HG02884 (cell line): ENCODE measurements at regions not wholly inside any gene's neighbourhood (a gene's known extent, or its start where the extent isn't known, plus 50 kb on each side); places are given as distances from the start of the nearest gene placed in this dataset.
A peak's percentile ranks its signal among the peaks of the same experiment; 100 is the strongest.

Experiments used
- ATAC-seq: cut with Tn5 transposase; IDR thresholded peaks from one replicate; pipeline ENCODE4 v1.9.1; 2021; ENCODE audit warnings: mild to moderate bottlenecking, moderate library complexity; ENCODE audit not compliant: unreplicated experiment

GRCh38 chr18:42184685-42185477, 229.8 kb downstream of the PIK3C3 start:
- ATAC-seq: no peak

DNA sequence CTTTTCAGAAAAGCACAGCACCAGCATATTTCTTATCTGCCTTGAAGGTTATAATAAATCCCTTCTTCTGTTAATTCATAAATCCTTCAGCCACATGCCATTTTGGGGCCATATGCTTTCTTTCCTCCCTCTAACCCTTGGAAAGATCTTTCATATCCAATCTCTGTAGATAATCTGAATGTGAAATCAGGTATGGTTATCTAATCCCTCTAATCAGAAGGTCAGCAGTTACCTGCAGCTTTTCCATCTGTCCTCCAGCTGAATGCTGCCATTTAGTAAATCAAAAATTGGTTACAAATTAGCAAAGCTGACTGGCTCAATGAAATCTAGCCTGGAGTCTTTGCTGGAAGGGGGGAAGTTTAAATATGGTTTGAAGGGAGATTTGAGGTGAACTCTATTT, 230.5 kb downstream of the PIK3C3 start:
- no peak for ATAC-seq

DNA sequence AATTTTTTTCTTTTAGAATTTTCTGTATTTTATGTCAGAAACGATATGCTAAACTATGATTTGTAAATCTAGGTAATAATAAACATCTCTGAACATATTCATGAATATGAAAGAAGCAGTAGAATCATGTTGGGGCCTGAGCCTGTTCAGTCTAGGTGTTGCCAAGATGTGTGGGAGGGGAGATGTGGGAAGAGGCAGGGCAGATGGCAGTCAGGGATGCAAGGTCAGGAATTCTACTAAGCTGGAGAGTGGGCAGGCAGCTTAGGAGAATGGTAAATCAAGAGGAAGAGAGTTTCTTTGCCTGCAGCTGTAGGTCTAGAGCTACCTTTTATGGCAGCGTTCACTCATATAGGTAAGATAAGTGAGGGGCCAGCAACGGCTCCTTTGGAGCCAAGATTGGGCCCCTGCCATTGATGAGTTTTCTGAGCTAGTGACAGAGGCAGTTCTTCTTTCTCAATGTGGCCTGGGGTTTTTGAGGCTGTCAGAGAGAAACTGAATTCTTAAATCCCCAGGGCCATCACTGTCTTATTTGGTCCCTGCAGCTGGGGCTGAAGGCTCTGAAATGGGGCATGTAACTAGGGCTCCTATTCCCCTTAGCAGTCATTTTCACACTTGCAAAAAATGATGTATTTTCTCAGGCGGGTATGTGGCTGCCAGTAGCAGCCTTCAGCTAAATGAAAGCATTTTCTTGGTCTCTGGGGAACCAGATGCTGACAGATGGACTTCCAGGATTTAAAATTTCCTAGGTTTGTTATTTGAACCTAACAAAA, 232.8 kb downstream of the PIK3C3 start:
- ATAC-seq: peak; percentile 65

- no peak for ATAC-seq
Measured at GRCh38 chr18:42190643-42191042, 235.6 kb downstream of the PIK3C3 start.

DNA sequence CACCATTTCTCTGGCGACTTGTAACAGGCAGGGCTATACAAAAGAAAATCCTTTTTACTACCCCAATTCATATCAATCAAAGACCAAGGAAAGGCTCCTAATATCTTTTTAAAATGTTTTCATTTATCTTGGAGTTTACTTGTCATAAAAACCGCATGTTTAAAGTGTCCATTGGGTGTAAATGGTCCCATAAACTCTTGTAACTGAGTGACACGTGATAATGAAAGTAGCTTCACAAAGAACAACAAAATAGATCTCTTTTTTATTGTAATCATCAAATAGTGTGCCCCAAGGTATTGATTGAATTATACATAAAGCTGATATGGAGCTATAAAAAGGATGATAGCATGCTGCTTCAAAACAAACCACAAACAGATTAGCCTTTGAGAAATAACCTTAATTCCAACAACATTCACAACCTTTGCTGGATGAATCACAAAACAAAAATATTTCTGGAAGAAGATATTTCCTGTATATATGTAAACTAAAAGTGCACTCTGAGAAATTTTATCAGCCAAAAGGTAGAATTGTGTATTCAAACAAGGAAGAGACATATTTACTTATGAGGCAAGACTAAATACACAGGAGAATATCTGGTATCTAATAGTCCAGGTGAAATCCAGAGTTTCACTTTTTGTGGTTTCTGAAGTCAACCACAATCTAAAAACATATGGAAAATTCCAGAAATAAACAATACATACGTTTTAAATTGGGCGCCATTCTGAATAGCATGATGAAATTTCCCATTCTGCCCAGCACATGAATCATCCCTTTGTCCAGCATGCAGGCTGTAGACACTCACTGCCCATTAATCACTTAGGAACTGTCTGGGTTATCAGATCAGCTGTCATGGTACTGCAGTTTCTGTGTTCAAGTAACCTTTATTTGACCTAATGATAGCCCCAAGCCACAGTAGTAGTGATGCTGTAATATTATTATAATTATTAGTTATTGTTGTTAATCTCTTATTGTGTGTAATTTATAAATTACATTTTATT, 237.5 kb downstream of the PIK3C3 start:
- ATAC-seq: no peak

DNA sequence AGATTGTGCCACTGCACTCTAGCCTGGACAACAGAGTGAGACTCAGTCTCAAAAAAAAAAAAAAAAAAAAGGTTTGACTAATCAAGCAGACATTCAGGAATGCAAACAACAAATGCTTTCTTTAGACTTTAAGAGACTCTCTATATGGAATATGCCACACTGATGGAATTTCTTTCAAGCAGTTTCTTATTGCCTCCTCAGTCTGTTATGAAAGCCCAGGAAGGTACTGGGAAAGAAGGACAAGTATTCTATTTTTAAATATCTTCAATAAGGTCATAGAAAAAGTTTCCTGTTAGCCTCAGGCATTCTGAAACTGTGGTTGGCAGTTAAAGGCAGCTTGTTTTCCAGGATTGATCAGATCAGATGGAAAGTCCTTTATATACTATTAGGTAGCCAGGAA, 241.6 kb downstream of the PIK3C3 start:
- ATAC-seq: no peak

DNA sequence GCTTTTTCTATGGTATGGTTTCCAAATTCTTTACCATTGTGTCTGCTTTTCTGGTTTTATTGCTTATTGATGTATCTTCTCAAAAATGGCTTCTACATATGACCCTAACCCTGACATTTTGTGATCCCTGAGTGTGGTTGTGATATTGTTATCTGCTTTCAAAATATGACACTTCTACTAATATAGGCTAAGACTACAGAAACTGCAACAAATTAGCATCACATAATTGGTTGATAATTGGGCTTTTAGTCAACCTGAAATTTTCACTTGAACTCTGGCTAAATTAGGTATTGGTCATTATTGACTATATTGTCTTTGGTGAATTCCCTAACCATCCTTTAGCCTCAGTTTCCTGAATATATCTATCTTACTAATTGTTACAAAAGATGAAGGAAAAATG, 246.1 kb downstream of the PIK3C3 start:
- no peak for ATAC-seq

GRCh38 chr18:42211201-42211600, 256.2 kb downstream of the PIK3C3 start:
- no peak for ATAC-seq

GRCh38 chr18:42222557-42222956, 267.5 kb downstream of the PIK3C3 start:
- ATAC-seq: no peak

DNA sequence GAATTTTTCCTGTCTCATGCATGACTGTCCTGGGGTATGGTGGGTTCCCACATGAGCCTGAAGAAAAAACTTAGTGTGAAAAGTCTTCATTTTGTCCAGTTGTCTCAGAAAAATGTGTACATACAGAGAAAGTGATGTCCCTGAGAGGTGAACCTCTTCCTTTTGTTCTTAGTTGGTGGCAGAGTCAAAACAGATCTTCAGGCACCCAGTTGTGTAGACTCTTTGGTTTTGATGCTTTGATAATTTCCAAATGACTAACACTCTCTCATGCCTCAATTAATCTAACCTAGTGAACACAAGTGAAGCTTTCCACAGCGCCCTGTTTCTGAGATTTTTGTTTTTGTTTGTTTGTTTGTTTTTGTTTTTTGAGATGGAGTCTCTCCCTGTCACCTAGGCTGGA, 273.5 kb downstream of the PIK3C3 start:
- peak; percentile 49 for ATAC-seq

GRCh38 chr18:42229211-42230210, 274.5 kb downstream of the PIK3C3 start:
- ATAC-seq: peak; percentile 89

DNA sequence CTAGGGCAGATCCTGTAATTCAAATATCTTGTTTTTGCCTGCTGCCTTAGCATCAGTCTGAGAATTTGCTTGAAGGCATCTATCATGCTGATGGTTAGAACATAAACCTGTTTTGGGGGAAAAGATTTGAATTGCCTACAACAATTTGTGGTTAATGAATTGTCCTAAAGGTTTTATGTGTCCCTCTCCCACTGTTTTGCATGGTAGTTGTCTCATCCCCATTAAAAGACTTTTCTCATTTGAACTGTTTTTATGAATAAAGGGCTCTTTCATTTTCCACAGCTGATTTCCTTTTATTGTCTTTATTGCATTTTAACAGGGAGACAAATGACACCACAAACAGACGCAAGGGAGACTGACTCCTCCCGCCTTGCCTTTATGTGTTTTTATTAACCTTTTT, 275.6 kb downstream of the PIK3C3 start:
- ATAC-seq: no peak

GRCh38 chr18:42231284-42231683, 276.2 kb downstream of the PIK3C3 start:
- no peak for ATAC-seq

GRCh38 chr18:42231796-42232195, 276.8 kb downstream of the PIK3C3 start:
- no peak for ATAC-seq

- ATAC-seq: no peak
Measured at GRCh38 chr18:42233908-42234307, 278.9 kb downstream of the PIK3C3 start.

DNA sequence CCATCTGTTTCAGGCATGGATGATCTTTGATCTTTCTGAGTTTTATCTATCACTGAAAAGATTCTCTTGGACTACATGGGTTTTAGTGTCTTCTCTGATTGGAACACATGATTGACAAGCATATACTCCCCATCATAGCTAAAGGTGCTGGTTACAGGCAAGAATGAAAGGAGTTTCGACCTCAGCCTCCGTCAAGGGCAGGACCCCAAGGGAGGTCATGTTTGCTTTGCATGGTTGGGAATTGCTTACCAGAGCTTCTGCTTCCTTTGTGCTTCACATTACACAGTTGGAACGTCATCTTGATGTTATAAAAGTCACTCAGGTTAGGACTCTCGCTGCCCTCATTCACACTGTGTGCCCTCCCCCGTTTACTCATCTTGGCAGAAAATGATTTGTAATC, 287.7 kb downstream of the PIK3C3 start:
- no peak for ATAC-seq

GRCh38 chr18:42245137-42245536, 290.1 kb downstream of the PIK3C3 start:
- ATAC-seq: no peak

DNA sequence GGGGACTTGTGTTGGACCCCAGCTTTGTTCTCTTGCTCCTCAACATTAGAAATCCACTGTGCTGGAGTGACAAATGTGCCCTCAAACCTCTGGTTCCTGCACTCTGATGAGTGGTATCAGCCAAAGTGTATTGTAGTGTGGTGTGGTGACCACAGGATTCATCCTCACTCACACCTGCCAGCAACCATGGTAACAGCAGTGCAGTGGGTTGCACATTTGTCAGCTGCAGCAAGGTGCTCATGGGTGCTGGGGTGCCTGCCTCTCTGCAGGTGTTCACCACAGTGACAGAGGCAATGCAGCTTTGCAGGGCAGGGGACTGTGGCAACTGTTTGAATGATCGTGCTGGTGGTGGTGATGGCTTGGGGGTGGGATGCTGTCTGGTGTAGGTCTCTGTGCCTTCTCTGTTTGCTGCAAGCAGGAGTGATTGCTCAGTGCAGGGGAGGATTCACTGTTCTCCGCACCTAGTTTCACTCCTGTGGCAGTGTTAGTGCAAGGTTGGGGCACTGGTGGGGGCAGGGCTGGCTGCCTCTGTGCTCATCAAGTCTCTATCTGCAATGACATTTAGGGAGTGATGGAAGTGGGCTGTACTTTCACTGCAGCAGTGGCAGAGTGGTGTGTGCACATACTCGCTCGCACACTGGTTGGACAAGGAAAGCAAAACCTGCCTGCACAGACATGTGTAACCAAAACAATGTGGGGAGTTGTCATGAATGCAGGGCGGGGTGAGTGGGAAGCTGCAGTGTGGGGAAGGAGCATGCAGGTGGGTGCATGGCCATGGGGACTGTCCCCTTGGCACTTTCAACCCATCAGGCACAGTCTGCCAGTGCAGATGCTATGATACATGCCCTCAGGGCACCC, 301.1 kb downstream of the PIK3C3 start:
- no peak for ATAC-seq
